GM19328 (cell line): ENCODE measurements at regions not wholly inside any gene's neighbourhood (a gene's known extent, or its start where the extent isn't known, plus 50 kb on each side); places are given as distances from the start of the nearest gene placed in this dataset.

ENCODE experiments used
- ATAC-seq: cut with Tn5 transposase; IDR thresholded peaks from one replicate; pipeline ENCODE4 v1.9.1; 2021; ENCODE audit warnings: mild to moderate bottlenecking, moderate library complexity; ENCODE audit not compliant: unreplicated experiment

DNA sequence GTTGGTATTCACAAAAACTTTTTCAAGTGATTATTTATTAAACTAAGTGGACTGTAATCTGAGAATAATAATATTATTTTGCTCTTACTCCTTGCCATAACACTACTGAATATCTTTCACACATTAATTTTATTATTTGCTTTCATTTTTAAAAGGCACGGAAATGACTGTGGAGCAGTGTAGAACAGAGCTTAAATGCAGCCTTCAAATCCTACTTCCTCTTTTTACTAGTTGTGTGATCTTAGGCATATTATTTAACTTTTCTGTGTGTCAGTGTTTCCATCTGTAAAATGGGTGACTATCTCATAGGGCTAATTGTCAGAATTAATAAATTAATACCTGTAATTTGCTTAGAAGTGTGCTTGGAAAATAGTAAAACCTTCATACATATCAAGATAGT lies 55.5 kb upstream of the SLC8A1 start:
- ATAC-seq = no peak

DNA sequence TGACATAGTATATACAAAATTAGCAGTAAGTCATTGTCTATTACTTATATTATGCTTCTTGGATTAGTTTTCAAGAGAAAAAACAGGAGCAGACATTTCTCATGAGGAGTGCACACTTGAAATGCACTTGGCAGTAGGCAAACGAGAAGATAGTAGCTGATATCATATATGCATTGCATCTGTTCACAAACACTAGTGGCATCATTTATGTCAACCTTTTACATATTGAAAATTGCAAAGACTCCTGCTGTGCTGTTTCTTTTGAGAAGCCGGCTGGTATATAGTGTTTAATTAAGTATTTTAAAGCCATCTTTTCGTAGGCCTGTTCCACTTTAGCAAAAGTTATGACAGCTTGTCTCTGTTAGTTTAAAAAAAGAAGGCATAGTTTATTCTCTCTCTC lies 58.4 kb upstream of the SLC8A1 start:
- no peak for ATAC-seq

DNA sequence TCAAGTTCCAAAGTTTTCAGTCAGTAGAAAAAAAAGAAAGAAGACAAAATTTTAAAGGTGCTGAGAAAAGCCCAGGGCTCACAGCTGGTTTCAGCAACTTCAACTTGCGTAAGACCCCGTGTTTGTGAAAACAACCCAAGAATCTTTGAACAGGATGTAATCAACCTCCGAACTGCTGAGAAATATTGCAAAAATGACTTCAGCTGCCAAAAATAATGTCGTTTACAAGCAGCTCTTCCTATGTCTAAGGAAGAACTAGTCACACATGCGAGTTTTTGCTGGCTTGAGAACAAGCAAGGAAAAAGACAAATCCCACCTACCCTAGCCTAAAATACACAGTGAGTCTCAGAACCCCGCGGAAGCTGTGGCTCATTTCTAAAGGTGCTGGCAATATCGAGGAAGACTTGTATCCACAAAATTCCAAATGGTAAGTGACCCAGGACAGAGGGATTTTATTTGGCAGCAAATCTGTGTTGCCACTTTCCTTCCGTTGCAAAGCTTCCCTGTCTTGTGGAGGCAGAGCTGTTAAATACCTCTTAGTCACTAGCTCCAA lies 59.8 kb upstream of the SLC8A1 start:
- ATAC-seq = no peak

- no peak for ATAC-seq
These were observed 60.4 kb upstream of the SLC8A1 start for GRCh38 chr2:40512256-40512655.

GRCh38 chr2:40513201-40513600 lies 61.3 kb upstream of the SLC8A1 start:
- no peak for ATAC-seq

DNA sequence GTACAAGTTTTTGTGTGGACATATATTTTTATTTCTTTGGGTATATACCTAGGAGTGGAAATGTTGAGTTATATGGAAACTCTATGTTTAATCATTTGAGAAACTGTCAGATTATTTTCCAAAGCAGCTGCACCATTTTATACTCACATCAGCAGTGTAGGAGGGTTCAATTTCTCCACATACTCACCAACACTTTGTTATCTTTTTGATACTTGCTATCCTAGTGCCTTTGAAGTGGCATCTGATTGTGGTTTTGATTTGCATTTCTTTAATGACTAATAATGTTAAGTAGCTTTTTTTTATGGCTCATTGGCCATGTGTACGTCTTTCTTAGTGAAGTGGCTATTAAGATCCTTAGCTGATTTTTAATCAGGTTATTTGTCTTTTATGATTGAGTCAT lies 64.7 kb upstream of the SLC8A1 start:
- ATAC-seq = no peak

DNA sequence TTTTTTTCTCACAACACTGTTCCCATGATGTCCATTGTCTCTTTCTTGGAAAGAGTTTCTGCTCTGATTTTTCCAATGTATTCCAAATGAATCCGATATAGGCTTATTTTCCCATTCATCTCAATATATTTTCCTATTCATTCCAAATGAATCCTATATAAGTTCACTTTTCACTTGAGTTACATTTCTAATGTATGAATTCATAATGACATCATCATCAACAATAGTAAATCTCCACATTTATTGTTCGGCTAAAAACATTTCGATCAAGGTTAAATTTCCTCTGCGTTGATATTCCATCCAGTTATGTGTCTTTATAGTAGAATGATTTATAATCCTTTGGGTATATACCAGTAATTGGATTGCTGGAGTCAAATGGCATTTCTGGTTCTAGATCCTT lies 76.7 kb upstream of the SLC8A1 start:
- no peak for ATAC-seq

GRCh38 chr2:40531359-40531758 lies 79.5 kb upstream of the SLC8A1 start:
- no peak for ATAC-seq

- no peak for ATAC-seq
These were observed 82.6 kb upstream of the SLC8A1 start for GRCh38 chr2:40534528-40534927.

DNA sequence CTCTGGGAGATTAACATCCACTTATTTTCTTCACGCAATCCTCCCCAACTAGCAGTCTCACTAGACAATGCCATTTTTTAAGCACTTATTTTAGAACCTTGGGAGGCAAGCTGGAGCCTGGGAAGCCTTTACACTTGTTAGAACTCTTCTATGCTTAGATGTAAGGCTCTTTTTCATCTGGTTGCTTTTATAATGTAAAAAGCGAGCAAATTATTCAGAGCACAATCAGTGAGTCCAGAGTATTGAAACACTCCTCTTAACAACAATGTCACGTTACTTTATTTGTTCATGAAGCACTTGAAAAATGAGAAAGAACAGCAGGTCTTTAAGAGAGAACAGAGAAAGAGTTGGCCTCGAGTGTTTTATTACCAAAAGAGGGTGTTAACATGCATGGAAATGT lies 84.1 kb upstream of the SLC8A1 start:
- ATAC-seq = no peak

GRCh38 chr2:40540026-40540425 lies 88.1 kb upstream of the SLC8A1 start:
- ATAC-seq = no peak

GRCh38 chr2:40543381-40543780 lies 91.5 kb upstream of the SLC8A1 start:
- no peak for ATAC-seq

DNA sequence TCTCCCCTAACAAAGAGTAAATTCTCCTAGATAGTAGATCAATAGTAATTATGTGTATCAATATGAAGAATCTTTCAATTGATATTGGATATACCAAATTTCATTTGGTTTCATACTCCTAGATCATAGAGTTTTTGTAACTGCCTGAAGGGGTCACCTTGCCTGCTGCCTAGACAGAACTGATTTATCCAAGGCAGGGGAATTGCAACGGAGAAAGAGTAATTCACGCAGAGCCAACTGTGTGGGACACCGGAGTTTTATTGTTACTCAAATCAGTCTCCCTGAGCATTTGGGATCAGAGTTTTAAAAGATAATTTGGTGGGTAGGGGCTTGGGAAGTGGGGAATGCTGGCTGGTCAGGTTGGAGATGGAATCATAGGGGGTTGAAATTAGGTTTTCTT lies 92.2 kb upstream of the SLC8A1 start:
- ATAC-seq = no peak

- no peak for ATAC-seq
These were observed 93.8 kb upstream of the SLC8A1 start for GRCh38 chr2:40545645-40546044.

- no peak for ATAC-seq
These were observed 94.7 kb upstream of the SLC8A1 start for GRCh38 chr2:40546439-40547191.

- no peak for ATAC-seq
These were observed 96.6 kb upstream of the SLC8A1 start for GRCh38 chr2:40548521-40548920.

GRCh38 chr2:40550085-40550484 lies 98.2 kb upstream of the SLC8A1 start:
- ATAC-seq = no peak

GRCh38 chr2:40551081-40551480 lies 99.2 kb upstream of the SLC8A1 start:
- no peak for ATAC-seq

- ATAC-seq = peak; percentile 95
These were observed 102.9 kb upstream of the SLC8A1 start for GRCh38 chr2:40554665-40555294.

GRCh38 chr2:40556293-40556692 lies 104.4 kb upstream of the SLC8A1 start:
- ATAC-seq = no peak

- ATAC-seq = no peak
These were observed 104.8 kb upstream of the SLC8A1 start for GRCh38 chr2:40556739-40557138.

- no peak for ATAC-seq
These were observed 106.9 kb upstream of the SLC8A1 start for GRCh38 chr2:40558761-40559160.
